ENCODE measurements at regions not wholly inside any gene's neighbourhood (a gene's known extent, or its start where the extent isn't known, plus 50 kb on each side); places are given as distances from the start of the nearest gene placed in this dataset.

- no peak for ATAC-seq
These were observed 110.7 kb upstream of the SPRY2 start for GRCh38 chr13:80451641-80452040.

GRCh38 chr13:80450386-80450785 is 109.5 kb upstream of the SPRY2 start:
- ATAC-seq (no peak), DNase-seq (no peak)

More at GRCh38 chr13:80451641-80452040, 110.7 kb upstream of the SPRY2 start:
- DNase-seq, result no peak

DNA sequence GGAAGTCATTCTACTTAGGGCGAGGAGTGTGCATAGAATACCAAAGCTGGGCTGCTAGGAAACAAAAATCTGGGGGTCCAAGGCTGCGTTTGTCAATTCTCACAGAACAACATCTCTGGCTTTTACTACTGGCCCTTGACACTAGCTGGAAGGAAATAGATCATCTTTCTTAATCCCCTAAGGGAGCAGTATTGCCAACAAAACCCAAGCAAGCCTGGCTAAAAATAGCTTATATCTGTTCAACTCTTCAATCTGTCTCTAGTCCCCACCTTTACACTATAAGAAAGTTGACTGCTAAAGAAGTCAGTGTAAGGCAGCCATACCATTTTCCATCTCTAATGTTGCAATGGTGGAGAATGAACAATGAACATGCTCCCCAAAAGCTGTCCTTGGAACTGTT is 107.8 kb upstream of the SPRY2 start:
- DNase-seq (no peak), ATAC-seq (no peak)

GRCh38 chr13:80447747-80448146 is 106.8 kb upstream of the SPRY2 start:
- ATAC-seq, result no peak
- DNase-seq, result no peak

GRCh38 chr13:80444240-80445015 is 103.5 kb upstream of the SPRY2 start:
- DNase-seq (no peak), ATAC-seq (no peak)

GRCh38 chr13:80442609-80443008 is 101.7 kb upstream of the SPRY2 start:
- DNase-seq (no peak), ATAC-seq (no peak)

DNA sequence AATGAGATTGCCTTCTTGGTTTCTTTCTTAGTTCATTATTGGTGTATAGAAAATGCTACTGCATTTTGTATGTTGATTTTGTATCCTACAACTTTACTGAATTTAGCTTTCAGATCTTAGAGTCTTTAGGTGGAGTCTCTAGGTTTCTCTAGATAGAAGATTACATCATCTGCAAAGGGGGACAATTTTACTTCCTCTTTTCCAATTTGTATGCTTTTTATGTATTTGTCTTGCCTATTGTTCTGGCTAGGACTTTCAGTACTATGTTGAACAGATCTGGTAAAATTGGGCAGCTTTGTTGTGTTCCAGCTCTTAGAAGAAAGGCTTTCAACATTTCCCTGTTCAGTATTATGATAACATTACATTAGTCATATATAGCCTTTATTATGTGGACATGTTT is 101.0 kb upstream of the SPRY2 start:
- ATAC-seq (no peak), DNase-seq (no peak)

GRCh38 chr13:80438521-80438920 is 97.6 kb upstream of the SPRY2 start:
- no peak for ATAC-seq
- no peak for DNase-seq

DNA sequence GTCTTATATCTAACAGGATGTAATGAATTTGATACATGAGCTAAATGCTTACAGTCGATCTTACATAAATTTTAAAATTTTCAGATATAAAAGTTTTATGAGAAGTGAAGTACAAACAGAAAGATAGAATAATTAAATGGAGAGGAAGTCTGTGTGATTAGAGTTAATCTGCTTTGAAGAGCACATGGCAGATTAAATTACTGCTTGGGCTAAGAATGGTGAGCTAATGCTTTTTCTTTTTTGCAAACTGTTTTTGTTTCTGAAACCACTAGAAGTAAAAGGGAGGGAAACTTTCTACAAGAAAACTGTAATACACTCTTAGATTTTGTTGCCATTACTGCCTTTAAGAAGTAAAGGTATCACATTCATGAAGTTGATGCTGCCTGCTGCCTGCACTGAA is 96.3 kb upstream of the SPRY2 start:
- ATAC-seq, result no peak
- no peak for DNase-seq

GRCh38 chr13:80436571-80437169 is 95.7 kb upstream of the SPRY2 start:
- ATAC-seq, result no peak
- DNase-seq, result no peak

- DNase-seq (no peak), ATAC-seq (no peak)
These were observed 89.6 kb upstream of the SPRY2 start for GRCh38 chr13:80430561-80430960.

GRCh38 chr13:80428349-80429096 is 87.6 kb upstream of the SPRY2 start:
- ATAC-seq, result no peak

DNA sequence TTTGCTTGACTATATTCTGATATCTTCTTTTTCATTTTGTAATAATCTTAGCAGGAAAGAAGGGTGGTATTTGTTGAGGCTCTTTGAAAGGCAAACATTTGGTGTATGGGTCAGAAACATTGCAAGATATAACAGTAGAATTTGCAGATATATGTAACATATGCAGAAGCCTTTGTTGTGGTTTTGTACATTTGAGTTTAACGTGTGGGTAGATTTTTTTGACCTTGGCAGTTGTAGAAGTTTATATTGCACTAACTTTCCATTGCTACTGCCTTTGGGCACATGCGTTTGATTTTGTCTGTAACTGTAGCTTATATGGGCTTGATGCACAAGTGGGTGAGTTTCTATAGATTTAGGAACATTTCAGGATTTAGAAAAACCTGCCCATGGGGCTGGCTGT is 78.5 kb upstream of the SPRY2 start:
- no peak for ATAC-seq
- no peak for DNase-seq

More at GRCh38 chr13:80428349-80429096, 87.6 kb upstream of the SPRY2 start:
- no peak for DNase-seq

GRCh38 chr13:80413611-80414010 is 72.7 kb upstream of the SPRY2 start:
- DNase-seq (no peak), ATAC-seq (no peak)

- DNase-seq (no peak), ATAC-seq (no peak)
These were observed 67.3 kb upstream of the SPRY2 start for GRCh38 chr13:80408270-80408669.

DNA sequence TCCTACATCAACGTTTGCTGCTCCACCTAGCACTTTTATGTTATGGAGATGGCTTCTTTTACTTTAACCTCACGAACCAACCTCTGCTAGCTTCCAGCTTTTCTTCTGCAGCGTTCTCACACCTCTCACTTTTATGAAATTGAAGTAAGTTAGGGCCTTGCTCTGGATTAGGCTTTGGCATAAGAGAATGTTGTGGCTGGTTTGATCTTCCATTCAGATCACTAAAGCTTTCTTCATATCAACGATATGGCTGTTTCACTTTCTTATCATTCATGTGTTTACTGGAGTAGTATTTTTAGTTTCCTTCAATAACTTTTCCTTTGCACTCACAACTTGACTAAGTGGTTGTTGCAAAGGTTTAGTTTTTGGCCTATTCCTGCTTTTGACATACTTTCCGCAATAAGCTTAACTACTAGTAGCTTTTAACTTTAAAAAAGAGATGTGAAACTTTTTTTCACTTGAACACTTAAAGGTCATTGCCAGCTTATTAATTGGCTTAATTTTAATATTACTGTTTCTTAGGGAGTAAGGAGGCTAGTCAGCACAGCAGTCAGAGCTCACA is 60.0 kb upstream of the SPRY2 start:
- DNase-seq (no peak), ATAC-seq (no peak)

GRCh38 chr13:80400164-80400864 is 59.4 kb upstream of the SPRY2 start:
- ATAC-seq (no peak), DNase-seq (no peak)

DNA sequence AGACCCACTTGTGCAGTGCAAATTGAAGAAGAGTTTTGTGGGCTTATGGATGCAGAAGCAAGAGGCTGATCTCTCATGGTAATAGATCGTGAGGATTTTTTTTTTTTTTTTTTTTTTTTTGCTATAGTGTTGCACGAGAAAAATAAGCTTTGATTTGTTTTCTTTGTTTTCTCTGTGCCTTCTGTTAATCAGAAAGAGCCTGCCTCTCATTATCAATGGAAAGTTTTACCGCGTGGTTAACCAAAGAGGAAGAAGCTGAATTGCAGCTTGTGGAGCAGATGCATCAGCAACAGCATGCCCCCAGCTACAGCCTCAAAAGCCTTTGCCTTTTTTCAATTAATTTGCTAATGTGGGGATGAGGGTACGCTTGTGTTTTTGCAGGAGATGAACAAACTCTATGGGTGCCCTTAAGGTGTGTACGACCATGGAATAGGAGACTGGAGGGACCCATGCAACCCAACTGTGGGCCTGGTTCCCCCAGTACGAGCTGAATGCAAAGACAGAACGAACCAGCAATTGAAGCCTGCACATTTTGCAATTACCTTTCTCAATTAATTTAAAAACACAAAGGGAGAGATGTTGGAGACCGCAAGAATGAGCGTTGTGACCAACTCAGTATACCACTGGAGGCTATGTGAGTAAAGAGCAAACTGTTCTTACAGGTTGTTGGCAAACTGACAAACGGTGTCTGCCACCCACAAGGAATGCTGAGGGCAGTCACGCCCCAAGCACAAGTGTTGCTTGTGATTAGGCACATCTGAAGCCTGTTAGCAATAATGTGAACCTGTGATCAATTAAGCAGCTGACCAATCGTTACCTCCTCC is 58.6 kb upstream of the SPRY2 start:
- DNase-seq (no peak), ATAC-seq (no peak)
